SJCRH30 (cell line): ENCODE measurements at regions not wholly inside any gene's neighbourhood (a gene's known extent, or its start where the extent isn't known, plus 50 kb on each side); places are given as distances from the start of the nearest gene placed in this dataset.

ENCODE experiments used
- DNase-seq, 2 experiments: peaks; one replicate each; pipeline ENCODE4 v3.0.0-alpha.2; 2015 to 2020
- H3K27ac ChIP-seq: fragments of 250-450 bp; sonication (Bioruptor Pico); 2 replicates; pipeline ENCODE4 v1.5.1; 2020; ENCODE audit warnings: mild to moderate bottlenecking, moderate library complexity
- H3K27me3 ChIP-seq: fragments of 250-450 bp; sonication (Bioruptor Pico); 2 replicates; pipeline ENCODE4 v1.5.1; 2020; ENCODE audit warnings: mild to moderate bottlenecking, moderate library complexity
- H3K36me3 ChIP-seq: fragments of 250-450 bp; sonication (Bioruptor Pico); 2 replicates; pipeline ENCODE4 v1.5.1; 2020; ENCODE audit warnings: mild to moderate bottlenecking, moderate library complexity
- H3K4me1 ChIP-seq: fragments of 250-450 bp; sonication (Bioruptor Pico); 2 replicates; pipeline ENCODE4 v1.5.1; 2020; ENCODE audit warnings: mild to moderate bottlenecking, moderate library complexity
- H3K4me3 ChIP-seq: fragments of 250-450 bp; sonication (Bioruptor Pico); 2 replicates; pipeline ENCODE4 v1.5.1; 2020; ENCODE audit warnings: mild to moderate bottlenecking, moderate library complexity
- H3K9me3 ChIP-seq: fragments of 250-450 bp; sonication (Bioruptor Pico); replicated peaks from 2 replicates; pipeline ENCODE4 v1.5.1; 2020; ENCODE audit warnings: mild to moderate bottlenecking, moderate library complexity

DNA sequence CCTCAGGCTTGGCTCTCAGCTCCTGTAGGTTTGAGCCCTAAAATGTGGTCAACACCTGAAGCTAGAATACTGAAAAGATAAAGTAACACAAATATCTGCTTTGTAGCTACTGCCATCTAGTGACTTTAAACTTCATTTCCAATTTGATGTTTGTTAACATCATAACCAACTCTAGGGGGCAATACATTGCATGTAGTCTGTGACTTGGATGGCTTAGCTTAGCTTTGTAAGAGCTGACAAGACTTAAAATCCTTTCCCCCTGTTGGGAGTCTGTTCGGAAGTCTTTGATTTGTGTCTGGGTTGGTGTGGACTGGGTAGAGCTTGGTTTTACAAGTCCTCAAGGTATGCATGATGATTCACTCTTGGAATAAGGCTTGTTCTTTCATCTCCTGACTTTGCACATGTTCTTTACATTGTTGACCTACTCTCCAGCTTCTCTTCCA lies 51.7 kb downstream of the SCN11A start:
- Histone ChIP-seq H3K27ac (no peak overlapping the region), H3K27me3 (no peaks in the 10 kb centered on the region), H3K4me1 (no peaks in the 10 kb centered on the region), H3K4me3 (no peak overlapping the region), H3K36me3 (no peaks in the 10 kb centered on the region), H3K9me3 (no peaks in the 10 kb centered on the region)
- peak; percentile 2 to 56 for DNase-seq

DNA sequence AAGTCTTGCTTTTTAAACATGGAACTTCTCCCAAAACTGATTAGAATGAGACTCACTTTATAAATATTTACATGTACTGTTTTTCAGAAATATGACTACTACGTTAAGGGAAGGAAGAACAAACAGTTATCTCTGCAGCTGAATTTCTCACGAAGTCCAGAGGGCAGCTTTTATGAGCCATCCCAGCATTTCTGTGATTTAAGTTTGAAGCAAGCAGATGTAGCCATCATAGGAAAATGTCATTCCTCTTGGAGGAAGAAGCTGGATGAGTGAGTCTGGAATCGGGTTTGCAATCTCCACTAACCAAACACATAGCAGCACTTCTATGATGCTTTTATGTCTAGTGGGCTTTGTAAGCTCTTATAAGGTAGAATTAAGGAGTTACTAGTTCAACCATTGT lies 53.7 kb downstream of the SCN11A start:
- no peak overlapping the region for H3K27ac ChIP-seq
- no peaks in the 10 kb centered on the region for H3K27me3 ChIP-seq
- no peaks in the 10 kb centered on the region for H3K4me1 ChIP-seq
- no peak overlapping the region for H3K4me3 ChIP-seq
- H3K36me3 ChIP-seq = no peaks in the 10 kb centered on the region
- DNase-seq = no peak
- H3K9me3 ChIP-seq = no peaks in the 10 kb centered on the region

DNA sequence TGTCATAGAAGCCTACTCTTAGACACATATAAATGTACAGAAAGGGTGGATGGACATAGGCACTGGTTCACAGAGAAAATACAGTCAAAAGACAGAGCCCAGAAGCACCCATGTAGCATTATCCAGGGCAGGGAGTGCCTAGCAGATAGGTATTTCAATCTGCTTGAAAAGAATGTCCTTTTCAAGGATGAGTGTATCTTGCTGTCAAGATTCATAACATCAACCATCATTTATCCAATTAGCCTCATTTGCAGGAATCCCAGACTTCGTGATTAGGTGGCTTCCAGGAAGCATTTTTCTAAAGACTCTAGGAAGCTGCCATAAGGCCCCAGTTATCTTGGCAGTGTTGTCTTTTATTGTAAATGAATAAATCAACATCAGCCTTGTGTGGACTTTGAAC lies 55.6 kb downstream of the SCN11A start:
- no peaks in the 10 kb centered on the region for H3K4me1 ChIP-seq
- H3K9me3 ChIP-seq = no peaks in the 10 kb centered on the region
- no peaks in the 10 kb centered on the region for H3K36me3 ChIP-seq
- no peak overlapping the region for H3K27ac ChIP-seq
- no peaks in the 10 kb centered on the region for H3K27me3 ChIP-seq
- no peak overlapping the region for H3K4me3 ChIP-seq
- DNase-seq = no peak

DNA sequence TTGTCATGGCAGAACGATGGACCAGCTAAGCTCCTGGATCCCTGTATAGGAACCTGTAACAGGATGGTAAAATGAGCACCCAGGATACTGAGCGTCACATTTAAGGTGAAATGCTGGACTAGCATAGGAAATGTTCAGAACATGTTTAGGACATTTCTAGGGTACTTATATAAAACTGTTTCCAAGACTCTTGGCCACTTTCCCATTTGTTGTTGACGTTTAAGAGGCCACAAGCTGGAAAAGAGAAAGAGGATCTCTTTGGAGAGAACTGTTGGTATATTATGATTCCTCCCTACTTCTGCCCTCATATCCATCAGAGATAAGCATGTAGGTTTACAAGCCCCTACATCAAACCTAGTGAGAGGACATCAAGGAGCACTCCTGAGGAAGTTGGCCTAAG lies 57.5 kb downstream of the SCN11A start:
- Histone ChIP-seq H3K27me3 (no peaks in the 10 kb centered on the region), H3K4me1 (no peaks in the 10 kb centered on the region), H3K27ac (no peak overlapping the region), H3K36me3 (no peaks in the 10 kb centered on the region), H3K9me3 (no peaks in the 10 kb centered on the region), H3K4me3 (no peak overlapping the region)
- no peak for DNase-seq

GRCh38 chr3:38992117-38992760 lies 59.5 kb downstream of the SCN11A start:
- no peaks in the 10 kb centered on the region for H3K9me3 ChIP-seq
- no peak for DNase-seq
- H3K4me1 ChIP-seq = no peaks in the 10 kb centered on the region
- H3K27ac ChIP-seq = no peak overlapping the region
- H3K36me3 ChIP-seq = no peaks in the 10 kb centered on the region
- H3K4me3 ChIP-seq = no peak overlapping the region
- H3K27me3 ChIP-seq = no peaks in the 10 kb centered on the region

GRCh38 chr3:38990621-38991020 lies 61.1 kb downstream of the SCN11A start:
- Histone ChIP-seq H3K4me1 (no peaks in the 10 kb centered on the region), H3K4me3 (no peak overlapping the region), H3K36me3 (no peaks in the 10 kb centered on the region), H3K27me3 (no peaks in the 10 kb centered on the region), H3K27ac (no peak overlapping the region), H3K9me3 (no peaks in the 10 kb centered on the region)
- no peak for DNase-seq

GRCh38 chr3:38989917-38990510 lies 61.7 kb downstream of the SCN11A start:
- Histone ChIP-seq H3K4me3 (no peak overlapping the region), H3K36me3 (no peaks in the 10 kb centered on the region), H3K27ac (no peak overlapping the region), H3K4me1 (no peaks in the 10 kb centered on the region), H3K9me3 (no peaks in the 10 kb centered on the region), H3K27me3 (no peaks in the 10 kb centered on the region)
- DNase-seq = no peak

DNA sequence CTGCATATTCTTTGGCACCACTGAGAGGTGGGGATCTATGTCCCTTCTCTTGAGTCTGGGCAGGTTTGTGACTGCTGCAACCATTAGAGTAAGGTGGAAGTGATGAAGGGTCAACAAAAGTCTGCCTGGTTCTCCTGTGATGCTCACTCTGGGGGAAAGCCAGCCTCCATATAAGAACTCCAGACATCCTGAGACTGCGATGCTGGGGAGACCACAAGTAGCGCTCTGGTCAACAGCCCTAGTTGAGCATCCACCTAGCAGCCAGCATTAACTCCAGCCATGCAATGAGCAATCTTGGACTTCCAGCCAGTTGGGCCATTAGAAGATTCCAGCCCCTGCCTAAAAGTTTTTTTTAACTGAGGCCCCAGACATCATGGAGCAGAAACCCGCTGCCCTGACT lies 62.8 kb downstream of the SCN11A start:
- DNase-seq = no peak
- no peak overlapping the region for H3K27ac ChIP-seq

GRCh38 chr3:38987456-38987855 lies 64.3 kb downstream of the SCN11A start:
- Histone ChIP-seq H3K27me3 (no peaks in the 10 kb centered on the region), H3K27ac (no peak overlapping the region), H3K4me1 (no peaks in the 10 kb centered on the region), H3K9me3 (no peaks in the 10 kb centered on the region), H3K36me3 (no peaks in the 10 kb centered on the region), H3K4me3 (no peak overlapping the region)
- no peak for DNase-seq

More for the DNA sequence above, 62.8 kb downstream of the SCN11A start:
- H3K9me3 ChIP-seq = no peaks in the 10 kb centered on the region
- no peaks in the 10 kb centered on the region for H3K4me1 ChIP-seq
- H3K27me3 ChIP-seq = no peaks in the 10 kb centered on the region
- H3K4me3 ChIP-seq = no peak overlapping the region
- no peaks in the 10 kb centered on the region for H3K36me3 ChIP-seq

DNA sequence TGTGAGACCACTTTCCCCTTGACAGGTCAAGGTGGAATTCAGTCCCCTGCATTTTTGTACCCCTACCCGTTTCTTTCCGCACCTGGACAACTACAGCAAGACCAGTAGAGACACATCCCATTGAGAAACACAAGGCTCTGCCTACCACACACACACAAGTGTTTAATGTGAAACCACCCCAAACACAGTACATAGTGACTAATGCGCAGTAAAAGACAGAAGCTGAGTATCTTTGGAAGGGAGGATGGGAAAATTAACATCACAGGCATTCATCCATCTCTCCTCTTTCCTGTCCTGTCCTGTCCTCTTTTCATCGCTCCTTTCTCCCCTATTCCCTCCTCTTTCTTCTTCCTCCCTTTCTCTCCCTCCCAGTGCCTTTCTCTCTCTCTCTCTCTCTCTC lies 64.8 kb downstream of the SCN11A start:
- Histone ChIP-seq H3K27me3 (no peaks in the 10 kb centered on the region), H3K27ac (no peak overlapping the region), H3K9me3 (no peaks in the 10 kb centered on the region), H3K36me3 (no peaks in the 10 kb centered on the region), H3K4me3 (no peak overlapping the region), H3K4me1 (no peaks in the 10 kb centered on the region)
- DNase-seq = no peak

- H3K27ac ChIP-seq = no peak overlapping the region
- H3K27me3 ChIP-seq = no peaks in the 10 kb centered on the region
- no peak for DNase-seq
Measured at GRCh38 chr3:38985981-38986380, 65.8 kb downstream of the SCN11A start.

DNA sequence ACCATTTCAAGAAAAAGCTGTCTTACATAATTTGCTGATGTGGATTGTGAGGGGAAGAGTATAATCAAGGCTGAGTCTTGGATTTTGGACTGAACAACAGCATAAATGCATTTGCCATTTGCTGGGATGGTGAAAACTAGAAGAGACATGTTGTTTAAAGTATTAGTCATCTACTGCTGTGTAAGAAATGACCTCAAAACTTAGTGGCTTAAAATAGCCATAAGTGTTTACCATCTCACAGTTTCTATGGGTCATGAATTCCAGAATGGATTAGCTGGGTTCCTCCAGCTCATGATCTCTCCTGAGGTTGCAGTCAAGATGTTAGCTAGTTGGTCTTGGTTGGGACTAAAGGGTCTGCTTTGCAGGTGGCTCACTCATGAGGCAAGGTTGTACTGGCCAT lies 66.2 kb downstream of the SCN11A start:
- Histone ChIP-seq H3K27ac (no peak overlapping the region), H3K4me1 (no peaks in the 10 kb centered on the region), H3K36me3 (no peaks in the 10 kb centered on the region), H3K27me3 (no peaks in the 10 kb centered on the region), H3K4me3 (no peak overlapping the region), H3K9me3 (no peaks in the 10 kb centered on the region)
- DNase-seq = no peak

More at GRCh38 chr3:38985981-38986380, 65.8 kb downstream of the SCN11A start:
- no peaks in the 10 kb centered on the region for H3K9me3 ChIP-seq
- H3K36me3 ChIP-seq = no peaks in the 10 kb centered on the region
- H3K4me1 ChIP-seq = no peaks in the 10 kb centered on the region
- H3K4me3 ChIP-seq = no peak overlapping the region

DNA sequence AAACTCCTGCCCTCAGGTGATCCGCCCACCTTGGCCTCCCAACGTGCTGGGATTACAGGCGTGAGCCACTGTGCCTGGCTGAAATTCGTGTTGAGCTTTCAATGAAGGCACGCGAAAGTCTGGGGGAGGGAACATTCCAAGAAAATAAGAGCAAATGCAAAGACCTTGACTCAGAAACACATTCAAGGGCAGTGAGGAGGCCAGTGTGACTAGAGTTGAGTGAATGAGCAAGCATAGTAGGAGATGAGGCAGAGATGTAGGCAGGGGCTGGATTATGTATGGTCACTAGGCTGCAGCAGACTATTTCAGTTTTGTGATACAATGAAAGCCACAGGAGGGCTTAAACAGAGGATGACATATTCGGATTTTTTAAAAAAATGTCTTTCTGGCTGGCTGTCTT lies 67.0 kb downstream of the SCN11A start:
- DNase-seq = no peak
- Histone ChIP-seq H3K36me3 (no peaks in the 10 kb centered on the region), H3K27ac (no peak overlapping the region), H3K4me3 (no peak overlapping the region), H3K4me1 (no peaks in the 10 kb centered on the region), H3K27me3 (no peaks in the 10 kb centered on the region), H3K9me3 (no peaks in the 10 kb centered on the region)

- Histone ChIP-seq H3K9me3 (no peaks in the 10 kb centered on the region), H3K4me1 (no peaks in the 10 kb centered on the region), H3K27ac (no peak overlapping the region), H3K27me3 (no peaks in the 10 kb centered on the region), H3K4me3 (no peak overlapping the region), H3K36me3 (no peaks in the 10 kb centered on the region)
- no peak for DNase-seq
Measured at GRCh38 chr3:38984110-38984509, 67.6 kb downstream of the SCN11A start.

DNA sequence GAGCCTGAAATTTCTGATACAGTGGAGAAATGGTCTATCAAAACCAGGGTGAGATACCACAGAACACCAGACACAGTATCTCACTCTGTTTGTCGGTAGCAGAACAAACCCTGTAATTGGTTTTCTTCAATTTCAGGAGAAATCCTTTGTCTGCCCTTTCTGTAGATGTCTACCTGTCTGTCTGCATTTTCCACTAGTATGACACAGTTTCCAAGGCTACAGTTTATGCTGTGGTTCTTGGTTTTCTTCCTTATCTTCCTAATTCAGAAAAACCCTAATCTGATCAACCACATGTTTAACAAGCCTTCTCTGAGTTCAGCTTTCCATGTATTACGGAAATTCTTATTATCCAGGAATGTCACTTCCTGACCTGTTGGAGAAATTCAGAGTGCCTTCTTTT lies 70.8 kb downstream of the SCN11A start:
- Histone ChIP-seq H3K36me3 (no peaks in the 10 kb centered on the region), H3K9me3 (no peaks in the 10 kb centered on the region)
- no peak for DNase-seq

DNA sequence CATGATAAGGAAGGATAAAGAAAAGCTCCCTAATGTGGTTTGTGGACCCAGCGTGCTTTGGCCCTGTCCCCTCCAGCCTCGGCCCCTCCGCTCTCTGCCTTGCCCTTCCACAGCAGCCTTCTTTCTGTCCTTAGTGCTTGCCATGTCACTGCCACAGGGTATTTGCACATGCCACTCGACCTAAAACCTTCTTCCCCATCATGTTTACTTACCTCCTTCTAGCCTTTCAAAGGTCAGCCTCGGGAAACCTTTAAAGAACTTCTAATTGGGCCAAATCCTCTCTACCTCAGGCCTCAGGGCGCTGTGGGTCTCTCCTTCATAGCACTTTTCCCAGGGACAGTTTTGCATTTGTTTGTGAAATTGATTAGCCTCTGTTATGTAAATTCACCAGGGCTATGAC lies 73.0 kb downstream of the SCN11A start:
- no peaks in the 10 kb centered on the region for H3K4me1 ChIP-seq

More for the DNA sequence above, 70.8 kb downstream of the SCN11A start:
- Histone ChIP-seq H3K27me3 (no peaks in the 10 kb centered on the region), H3K4me1 (no peaks in the 10 kb centered on the region), H3K27ac (no peak overlapping the region), H3K4me3 (no peak overlapping the region)

More for the DNA sequence above, 73.0 kb downstream of the SCN11A start:
- Histone ChIP-seq H3K27ac (no peak overlapping the region), H3K4me3 (no peak overlapping the region), H3K9me3 (no peaks in the 10 kb centered on the region), H3K36me3 (no peaks in the 10 kb centered on the region), H3K27me3 (no peaks in the 10 kb centered on the region)
- DNase-seq = no peak
